Stomach (tissue), 4 donors: ENCODE measurements at regions not wholly inside any gene's neighbourhood (a gene's known extent, or its start where the extent isn't known, plus 50 kb on each side); places are given as distances from the start of the nearest gene placed in this dataset.

ENCODE experiments used
- CTCF ChIP-seq, 7 experiments: fragments of 450-650 bp in 4 of 7; fragments of 200-600 bp in 3 of 7; sonication (generic) in 3 of 7; IDR thresholded peaks; one replicate each; pipeline ENCODE4 v1.5.1; 2016 to 2019; ENCODE audit warnings: antibody characterized with exemption in 7 of 7, control low read depth in 2 of 7, mild to moderate bottlenecking in 1 of 7
- POLR2A ChIP-seq, 4 donors: fragments of 450-650 bp; IDR thresholded peaks; one replicate each; pipeline ENCODE4 v1.6.1; 2016; ENCODE audit warnings: antibody characterized with exemption in 4 of 4, control low read depth in 2 of 4, mild to moderate bottlenecking in 1 of 4, moderate library complexity in 1 of 4

GRCh38 chr11:29916040-29916439 lies 100.8 kb downstream of the KCNA4 start:
- TF ChIP-seq POLR2A (IDR thresholded peaks at IDR 0.05) (no peak), CTCF (IDR thresholded peaks at IDR 0.05) (no peak)
